ENCODE measurements at regions not wholly inside any gene's neighbourhood (a gene's known extent, or its start where the extent isn't known, plus 50 kb on each side); places are given as distances from the start of the nearest gene placed in this dataset.
A peak's percentile ranks its signal among the peaks of the same experiment; 100 is the strongest.
"Not testable (repeated sequence)": the region's sequence is repeated elsewhere in the genome, so short reads cannot be mapped to it uniquely, and the experiment has no call there.

GRCh38 chr10:45209888-45210287 lies 105.5 kb downstream of the OR13A1 start:
- H3K4me1 ChIP-seq (ENCODE audit: control insufficient read depth, insufficient read depth, low read length, poor library complexity, severe bottlenecking): no peaks in the 10 kb centered on the region
- H3K4me3 ChIP-seq (ENCODE audit: insufficient read depth, low read depth, low read length, poor library complexity, severe bottlenecking): no peak overlapping the region
- H3K36me3 ChIP-seq (ENCODE audit: control insufficient read depth, insufficient read depth, low read length): no peaks in the 10 kb centered on the region
- peaks cover 3% of the 10 kb centered on the region for H3K27me3 ChIP-seq (replicated peaks; ENCODE audit: control insufficient read depth, insufficient read depth, low read length, poor library complexity, severe bottlenecking)
- no peak for DNase-seq
- H3K27ac ChIP-seq (ENCODE audit: insufficient read depth, low read length, poor library complexity, severe bottlenecking): no peak overlapping the region
- H3K9me3 ChIP-seq (ENCODE audit: control insufficient read depth, low read length): no peaks in the 10 kb centered on the region

GRCh38 chr10:45211576-45211975 lies 103.8 kb downstream of the OR13A1 start:
- no peak for DNase-seq
- Histone ChIP-seq H3K4me1 (ENCODE audit: control insufficient read depth, insufficient read depth, low read length, poor library complexity, severe bottlenecking) (no peaks in the 10 kb centered on the region), H3K36me3 (ENCODE audit: control insufficient read depth, insufficient read depth, low read length) (no peaks in the 10 kb centered on the region), H3K27ac (ENCODE audit: insufficient read depth, low read length, poor library complexity, severe bottlenecking) (no peak overlapping the region), H3K4me3 (ENCODE audit: insufficient read depth, low read depth, low read length, poor library complexity, severe bottlenecking) (no peak overlapping the region), H3K27me3 (replicated peaks; ENCODE audit: control insufficient read depth, insufficient read depth, low read length, poor library complexity, severe bottlenecking) (no peaks in the 10 kb centered on the region), H3K9me3 (ENCODE audit: control insufficient read depth, low read length) (no peaks in the 10 kb centered on the region)

GRCh38 chr10:45219416-45219815 lies 96.0 kb downstream of the OR13A1 start:
- no peaks in the 10 kb centered on the region for H3K9me3 ChIP-seq (ENCODE audit: control insufficient read depth, low read length)
- DNase-seq: no peak
- no peak overlapping the region for H3K4me3 ChIP-seq (ENCODE audit: insufficient read depth, low read depth, low read length, poor library complexity, severe bottlenecking)
- H3K27me3 ChIP-seq (replicated peaks; ENCODE audit: control insufficient read depth, insufficient read depth, low read length, poor library complexity, severe bottlenecking): no peaks in the 10 kb centered on the region
- H3K4me1 ChIP-seq (ENCODE audit: control insufficient read depth, insufficient read depth, low read length, poor library complexity, severe bottlenecking): no peaks in the 10 kb centered on the region
- no peaks in the 10 kb centered on the region for H3K36me3 ChIP-seq (ENCODE audit: control insufficient read depth, insufficient read depth, low read length)
- H3K27ac ChIP-seq (ENCODE audit: insufficient read depth, low read length, poor library complexity, severe bottlenecking): no peak overlapping the region

GRCh38 chr10:45220931-45221330 lies 94.5 kb downstream of the OR13A1 start:
- DNase-seq: no peak
- Histone ChIP-seq H3K27ac (ENCODE audit: insufficient read depth, low read length, poor library complexity, severe bottlenecking) (no peak overlapping the region), H3K9me3 (ENCODE audit: control insufficient read depth, low read length) (no peaks in the 10 kb centered on the region), H3K27me3 (replicated peaks; ENCODE audit: control insufficient read depth, insufficient read depth, low read length, poor library complexity, severe bottlenecking) (no peaks in the 10 kb centered on the region), H3K36me3 (ENCODE audit: control insufficient read depth, insufficient read depth, low read length) (no peaks in the 10 kb centered on the region), H3K4me3 (ENCODE audit: insufficient read depth, low read depth, low read length, poor library complexity, severe bottlenecking) (no peak overlapping the region), H3K4me1 (ENCODE audit: control insufficient read depth, insufficient read depth, low read length, poor library complexity, severe bottlenecking) (no peaks in the 10 kb centered on the region)

- H3K36me3 ChIP-seq (ENCODE audit: control insufficient read depth, insufficient read depth, low read length): no peaks in the 10 kb centered on the region
- no peak overlapping the region for H3K27ac ChIP-seq (ENCODE audit: insufficient read depth, low read length, poor library complexity, severe bottlenecking)
- no peaks in the 10 kb centered on the region for H3K4me1 ChIP-seq (ENCODE audit: control insufficient read depth, insufficient read depth, low read length, poor library complexity, severe bottlenecking)
- H3K4me3 ChIP-seq (ENCODE audit: insufficient read depth, low read depth, low read length, poor library complexity, severe bottlenecking): no peak overlapping the region
- H3K9me3 ChIP-seq (ENCODE audit: control insufficient read depth, low read length): no peaks in the 10 kb centered on the region
- DNase-seq: no peak
- H3K27me3 ChIP-seq (replicated peaks; ENCODE audit: control insufficient read depth, insufficient read depth, low read length, poor library complexity, severe bottlenecking): no peaks in the 10 kb centered on the region
These were observed 91.1 kb downstream of the OR13A1 start for GRCh38 chr10:45224219-45224841.

- peaks cover 6% of the 10 kb centered on the region for H3K9me3 ChIP-seq (ENCODE audit: control insufficient read depth, low read length)
- H3K27ac ChIP-seq (ENCODE audit: insufficient read depth, low read length, poor library complexity, severe bottlenecking): no peak overlapping the region
- no peaks in the 10 kb centered on the region for H3K4me1 ChIP-seq (ENCODE audit: control insufficient read depth, insufficient read depth, low read length, poor library complexity, severe bottlenecking)
- DNase-seq: no peak
- H3K36me3 ChIP-seq (ENCODE audit: control insufficient read depth, insufficient read depth, low read length): no peaks in the 10 kb centered on the region
- H3K4me3 ChIP-seq (ENCODE audit: insufficient read depth, low read depth, low read length, poor library complexity, severe bottlenecking): no peak overlapping the region
- H3K27me3 ChIP-seq (replicated peaks; ENCODE audit: control insufficient read depth, insufficient read depth, low read length, poor library complexity, severe bottlenecking): no peaks in the 10 kb centered on the region
These were observed 88.4 kb downstream of the OR13A1 start for GRCh38 chr10:45227042-45227441.

- Histone ChIP-seq H3K27ac (ENCODE audit: insufficient read depth, low read length, poor library complexity, severe bottlenecking) (no peak overlapping the region), H3K27me3 (replicated peaks; ENCODE audit: control insufficient read depth, insufficient read depth, low read length, poor library complexity, severe bottlenecking) (no peaks in the 10 kb centered on the region), H3K4me3 (ENCODE audit: insufficient read depth, low read depth, low read length, poor library complexity, severe bottlenecking) (no peak overlapping the region), H3K36me3 (ENCODE audit: control insufficient read depth, insufficient read depth, low read length) (no peaks in the 10 kb centered on the region), H3K9me3 (ENCODE audit: control insufficient read depth, low read length) (peaks cover 6% of the 10 kb centered on the region), H3K4me1 (ENCODE audit: control insufficient read depth, insufficient read depth, low read length, poor library complexity, severe bottlenecking) (no peaks in the 10 kb centered on the region)
- no peak for DNase-seq
These were observed 88.0 kb downstream of the OR13A1 start for GRCh38 chr10:45227456-45227855.

- Histone ChIP-seq H3K36me3 (ENCODE audit: control insufficient read depth, insufficient read depth, low read length) (no peaks in the 10 kb centered on the region), H3K4me1 (ENCODE audit: control insufficient read depth, insufficient read depth, low read length, poor library complexity, severe bottlenecking) (no peaks in the 10 kb centered on the region), H3K9me3 (ENCODE audit: control insufficient read depth, low read length) (peaks cover 6% of the 10 kb centered on the region), H3K4me3 (ENCODE audit: insufficient read depth, low read depth, low read length, poor library complexity, severe bottlenecking) (no peak overlapping the region), H3K27ac (ENCODE audit: insufficient read depth, low read length, poor library complexity, severe bottlenecking) (no peak overlapping the region), H3K27me3 (replicated peaks; ENCODE audit: control insufficient read depth, insufficient read depth, low read length, poor library complexity, severe bottlenecking) (no peaks in the 10 kb centered on the region)
- DNase-seq: no peak
These were observed 85.6 kb downstream of the OR13A1 start for GRCh38 chr10:45229823-45230222.

GRCh38 chr10:45235260-45235769 lies 80.1 kb downstream of the OR13A1 start:
- not testable (repeated sequence) for H3K27me3 ChIP-seq (replicated peaks; ENCODE audit: control insufficient read depth, insufficient read depth, low read length, poor library complexity, severe bottlenecking); H3K4me3 ChIP-seq (ENCODE audit: insufficient read depth, low read depth, low read length, poor library complexity, severe bottlenecking); H3K4me1 ChIP-seq (ENCODE audit: control insufficient read depth, insufficient read depth, low read length, poor library complexity, severe bottlenecking); H3K9me3 ChIP-seq (ENCODE audit: control insufficient read depth, low read length); H3K36me3 ChIP-seq (ENCODE audit: control insufficient read depth, insufficient read depth, low read length); H3K27ac ChIP-seq (ENCODE audit: insufficient read depth, low read length, poor library complexity, severe bottlenecking)
- DNase-seq: peak; percentile 11 to 47 (median 17)

GRCh38 chr10:45235798-45236220 lies 79.6 kb downstream of the OR13A1 start:
- Histone ChIP-seq H3K9me3 (ENCODE audit: control insufficient read depth, low read length) (no peaks in the 10 kb centered on the region), H3K4me3 (ENCODE audit: insufficient read depth, low read depth, low read length, poor library complexity, severe bottlenecking) (no peak overlapping the region), H3K4me1 (ENCODE audit: control insufficient read depth, insufficient read depth, low read length, poor library complexity, severe bottlenecking) (no peaks in the 10 kb centered on the region), H3K27me3 (replicated peaks; ENCODE audit: control insufficient read depth, insufficient read depth, low read length, poor library complexity, severe bottlenecking) (no peaks in the 10 kb centered on the region), H3K36me3 (ENCODE audit: control insufficient read depth, insufficient read depth, low read length) (no peaks in the 10 kb centered on the region), H3K27ac (ENCODE audit: insufficient read depth, low read length, poor library complexity, severe bottlenecking) (no peak overlapping the region)
- DNase-seq: no peak

All from effector memory CD4-positive, alpha-beta T cell (primary cell).